GM12865 (cell line): ENCODE measurements at regions not wholly inside any gene's neighbourhood (a gene's known extent, or its start where the extent isn't known, plus 50 kb on each side); places are given as distances from the start of the nearest gene placed in this dataset.
"Not testable (repeated sequence)": the region's sequence is repeated elsewhere in the genome, so short reads cannot be mapped to it uniquely, and the experiment has no call there.

ENCODE experiments used
- DNase-seq: peaks from one replicate; pipeline ENCODE4 v3.0.0; 2010; ENCODE audit warnings: low read depth
- H3K4me3 ChIP-seq: 2 replicates; pipeline ENCODE4 v1.5.1; 2011; ENCODE audit warnings: mild to moderate bottlenecking, low read depth, low read length, control low read depth
- TF ChIP-seq, protein P1 (sequence below): IDR thresholded peaks from 2 replicates; pipeline ENCODE4 v1.5.1; 2011; ENCODE audit warnings: low read length, control low read depth, low read depth, inconsistent platforms; ENCODE audit not compliant: insufficient read depth; ENCODE audit errors: missing control alignments

DNA sequence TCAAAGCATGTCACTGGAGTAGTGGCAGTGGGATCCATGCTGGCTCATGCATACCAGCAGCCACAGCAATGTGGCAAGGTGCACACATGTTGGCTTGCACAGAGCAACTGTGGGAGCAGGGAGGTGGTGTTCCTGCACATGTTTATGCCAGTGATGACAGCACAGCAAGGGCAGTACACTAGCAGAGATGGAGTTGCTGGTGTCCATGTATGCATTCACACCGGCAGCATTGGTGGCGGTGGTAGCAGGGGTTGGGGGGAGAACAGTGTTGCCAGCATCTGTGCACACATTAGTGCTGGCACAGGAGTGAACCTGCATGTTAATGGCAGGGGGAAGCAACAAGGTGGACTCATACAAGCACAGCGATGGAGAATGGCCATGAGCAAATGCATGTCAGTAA is 202.0 kb upstream of the KCNMB2 start:
- H3K4me3 ChIP-seq = no peak overlapping the region
- DNase-seq = no peak
- TF ChIP-seq, protein P1, sequence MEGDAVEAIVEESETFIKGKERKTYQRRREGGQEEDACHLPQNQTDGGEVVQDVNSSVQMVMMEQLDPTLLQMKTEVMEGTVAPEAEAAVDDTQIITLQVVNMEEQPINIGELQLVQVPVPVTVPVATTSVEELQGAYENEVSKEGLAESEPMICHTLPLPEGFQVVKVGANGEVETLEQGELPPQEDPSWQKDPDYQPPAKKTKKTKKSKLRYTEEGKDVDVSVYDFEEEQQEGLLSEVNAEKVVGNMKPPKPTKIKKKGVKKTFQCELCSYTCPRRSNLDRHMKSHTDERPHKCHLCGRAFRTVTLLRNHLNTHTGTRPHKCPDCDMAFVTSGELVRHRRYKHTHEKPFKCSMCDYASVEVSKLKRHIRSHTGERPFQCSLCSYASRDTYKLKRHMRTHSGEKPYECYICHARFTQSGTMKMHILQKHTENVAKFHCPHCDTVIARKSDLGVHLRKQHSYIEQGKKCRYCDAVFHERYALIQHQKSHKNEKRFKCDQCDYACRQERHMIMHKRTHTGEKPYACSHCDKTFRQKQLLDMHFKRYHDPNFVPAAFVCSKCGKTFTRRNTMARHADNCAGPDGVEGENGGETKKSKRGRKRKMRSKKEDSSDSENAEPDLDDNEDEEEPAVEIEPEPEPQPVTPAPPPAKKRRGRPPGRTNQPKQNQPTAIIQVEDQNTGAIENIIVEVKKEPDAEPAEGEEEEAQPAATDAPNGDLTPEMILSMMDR = no peak

DNA sequence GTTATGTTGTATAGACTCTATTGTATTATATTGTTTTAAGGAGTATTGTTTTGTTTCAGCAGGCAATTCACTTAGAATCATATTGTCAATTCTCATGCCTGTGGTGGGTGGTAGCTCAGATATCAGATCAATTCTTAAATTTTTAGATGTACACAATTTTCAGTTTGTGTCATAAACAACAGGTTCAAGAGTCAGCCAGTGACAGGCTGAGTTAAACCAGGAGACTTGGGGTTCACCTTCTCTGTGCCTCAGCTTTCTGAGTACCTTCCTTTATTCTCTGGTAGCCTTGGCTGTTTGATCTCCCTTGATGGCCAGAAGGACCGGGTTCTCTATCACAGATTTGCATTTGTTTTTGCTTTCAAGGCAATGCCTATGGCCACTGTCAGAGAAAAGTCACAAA is 199.9 kb upstream of the KCNMB2 start:
- DNase-seq = no peak
- TF ChIP-seq, protein P1 = no peak
- H3K4me3 ChIP-seq = no peak overlapping the region

DNA sequence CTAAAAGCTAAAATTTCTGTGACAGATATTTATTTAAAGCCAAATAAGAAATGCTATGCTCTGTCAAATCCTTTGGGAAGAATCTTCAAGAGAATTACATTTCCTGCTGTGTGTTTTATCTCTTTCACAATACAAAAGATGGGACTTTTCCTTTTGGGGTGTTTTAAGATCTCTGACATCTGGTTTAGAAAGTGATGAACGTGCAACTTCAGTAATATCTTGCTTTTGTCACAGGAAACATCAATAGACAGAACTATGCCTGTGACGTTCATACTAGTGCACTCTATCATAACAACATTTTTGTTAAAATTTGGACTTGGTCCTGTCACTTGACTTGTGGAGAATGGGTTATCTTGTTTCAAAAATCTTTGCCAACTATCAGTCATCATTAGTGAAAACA is 195.7 kb upstream of the KCNMB2 start:
- TF ChIP-seq, protein P1 = no peak
- no peak overlapping the region for H3K4me3 ChIP-seq
- no peak for DNase-seq

DNA sequence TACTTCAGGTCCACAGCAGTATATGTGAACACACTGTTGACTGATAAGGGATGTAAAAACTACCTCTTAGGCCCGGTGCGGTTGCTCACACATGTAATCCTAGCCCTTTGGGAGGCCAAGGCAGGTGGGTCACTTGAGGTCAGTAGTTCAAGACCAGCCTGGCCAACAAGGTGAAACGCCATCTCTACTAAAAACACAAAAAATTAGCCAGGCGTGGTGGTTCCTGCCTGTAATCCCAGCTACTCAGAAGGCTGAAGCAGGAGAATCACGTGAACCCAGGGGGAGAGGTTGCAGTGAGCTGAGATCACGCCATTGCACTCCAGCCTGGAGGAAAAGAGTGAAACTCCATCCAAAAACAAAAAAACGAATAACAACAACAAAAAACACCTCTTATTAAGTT is 194.6 kb upstream of the KCNMB2 start:
- DNase-seq = no peak
- TF ChIP-seq, protein P1 = no peak
- no peak overlapping the region for H3K4me3 ChIP-seq

DNA sequence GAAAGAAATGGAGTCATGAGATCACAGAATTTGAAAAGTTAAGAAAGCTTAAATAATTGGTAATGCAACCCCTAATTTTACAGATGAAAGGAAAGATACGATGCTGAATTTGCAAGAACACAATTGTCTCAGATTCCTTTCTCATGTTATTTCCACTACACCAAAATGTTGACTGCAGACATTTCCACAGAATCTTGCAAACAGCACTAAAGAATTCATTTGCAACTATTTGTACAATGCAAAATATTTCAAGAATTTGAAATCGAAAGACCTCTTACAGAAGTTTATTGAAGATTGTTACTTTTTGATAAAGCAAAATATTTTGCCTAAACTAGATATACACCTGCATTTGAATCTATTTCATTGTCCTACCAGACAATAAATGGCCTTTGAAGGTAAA is 194.1 kb upstream of the KCNMB2 start:
- H3K4me3 ChIP-seq = no peak overlapping the region
- TF ChIP-seq, protein P1 = no peak
- no peak for DNase-seq

DNA sequence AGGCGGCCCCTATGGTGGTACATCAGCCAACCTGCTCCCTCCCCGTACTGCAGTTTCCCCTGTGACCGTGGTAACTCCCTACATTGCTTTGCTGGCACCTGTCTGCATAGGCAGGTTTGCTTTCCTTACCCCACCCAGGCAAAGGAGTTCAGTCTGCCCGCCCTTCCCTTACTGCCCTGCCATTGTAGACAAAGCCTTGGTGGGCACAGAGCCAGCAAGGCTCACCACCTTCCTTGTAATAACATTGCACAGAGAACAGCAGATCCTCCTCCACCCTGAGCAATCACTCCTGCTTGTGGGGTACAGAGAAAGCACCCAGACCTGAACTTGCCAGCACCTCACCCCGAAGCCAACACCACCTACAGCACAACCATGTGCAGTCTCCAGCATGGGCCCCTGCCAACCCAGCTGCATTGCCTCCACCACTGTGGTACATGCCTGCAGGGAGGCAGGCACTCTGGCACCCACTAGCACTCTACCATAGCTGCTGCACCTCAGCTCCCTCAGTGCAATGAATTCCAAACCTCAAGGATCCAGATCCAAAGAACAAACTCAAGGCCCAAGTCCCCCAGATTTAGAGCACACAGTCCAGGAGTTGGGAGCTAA is 192.7 kb upstream of the KCNMB2 start:
- DNase-seq = no peak
- no peak overlapping the region for H3K4me3 ChIP-seq
- TF ChIP-seq, protein P1 = no peak

DNA sequence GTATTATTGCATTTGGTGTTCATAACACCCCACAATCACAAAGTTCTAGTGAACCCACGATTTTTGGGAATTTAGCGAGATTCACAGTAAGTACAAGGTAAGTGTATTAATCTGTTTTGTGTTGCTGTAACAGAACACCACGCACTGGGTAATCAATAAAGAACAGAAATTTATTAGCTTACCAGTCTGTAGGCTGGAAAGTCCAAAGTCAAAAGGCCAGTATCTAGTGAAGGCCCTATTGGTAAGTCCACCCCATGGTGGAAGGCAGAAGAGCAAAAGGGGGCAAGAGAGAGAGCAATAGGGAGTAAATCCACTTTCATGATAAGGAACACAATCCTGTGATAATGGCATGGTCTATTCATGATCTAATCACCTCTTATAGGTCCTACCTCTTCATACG is 190.3 kb upstream of the KCNMB2 start:
- H3K4me3 ChIP-seq = no peak overlapping the region
- TF ChIP-seq, protein P1 = no peak
- DNase-seq = no peak

DNA sequence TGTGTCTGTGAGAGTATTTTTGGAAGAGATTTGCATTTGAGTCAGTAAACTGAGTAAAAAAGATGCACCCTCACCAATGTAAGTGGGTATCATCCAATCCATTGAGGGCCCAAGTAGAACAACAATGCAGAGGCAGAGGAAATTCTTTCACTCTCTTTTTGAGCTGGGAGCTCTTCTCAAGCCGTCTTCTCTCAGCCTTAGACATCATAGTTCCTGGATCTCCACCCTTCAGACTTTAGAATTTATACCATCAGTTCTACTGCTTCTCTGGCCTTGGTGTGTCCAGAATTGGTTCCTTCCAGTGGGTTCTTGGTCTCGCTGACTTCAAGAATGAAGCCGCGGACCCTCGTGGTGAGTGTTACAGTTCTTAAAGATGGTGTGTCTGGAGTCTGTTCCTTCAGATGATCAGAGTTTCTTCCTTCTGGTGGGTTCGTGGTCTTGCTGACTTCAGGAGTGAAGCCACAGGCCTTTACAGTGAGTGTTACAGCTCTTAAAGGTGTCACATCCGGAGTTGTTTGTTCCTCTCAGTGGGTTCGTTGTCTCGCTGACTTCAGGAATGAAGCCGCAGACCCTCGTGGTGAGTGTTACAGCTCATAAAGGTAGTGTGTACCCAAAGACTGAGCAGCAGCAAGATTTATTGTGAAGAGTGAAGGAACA is 187.5 kb upstream of the KCNMB2 start:
- not testable (repeated sequence) for DNase-seq, H3K4me3 ChIP-seq

DNA sequence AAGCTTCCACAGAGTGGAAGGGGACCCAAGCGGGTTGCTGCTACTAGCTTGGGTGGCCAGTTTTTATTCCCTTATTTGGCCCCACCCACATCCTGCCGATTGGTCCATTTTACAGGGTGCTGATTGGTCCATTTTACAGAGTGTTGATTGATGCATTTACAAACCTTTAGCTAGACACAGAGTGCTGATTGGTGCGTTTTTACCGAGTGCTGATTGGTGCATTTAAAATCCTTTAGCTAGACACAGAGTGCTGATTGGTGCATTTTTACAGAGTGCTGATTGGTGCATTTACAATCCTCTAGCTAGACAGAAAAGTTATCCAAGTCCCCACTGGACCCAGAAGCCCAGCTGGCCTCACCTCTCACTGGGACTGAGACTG is 187.0 kb upstream of the KCNMB2 start:
- DNase-seq, H3K4me3 ChIP-seq: not testable (repeated sequence)
